ENCODE measurements at regions not wholly inside any gene's neighbourhood (a gene's known extent, or its start where the extent isn't known, plus 50 kb on each side); places are given as distances from the start of the nearest gene placed in this dataset.

- Histone ChIP-seq H3T11ph (ENCODE audit: low read length) (no peak overlapping the region), H3K14ac (ENCODE audit: insufficient read depth, low read length) (no peak overlapping the region)
Measured at GRCh38 chr15:46865155-46865554, 852.1 kb upstream of the SEMA6D start.

More at GRCh38 chr15:46865155-46865554, 852.1 kb upstream of the SEMA6D start:
- Histone ChIP-seq H3K23ac (ENCODE audit: insufficient read length, low read depth, low read length) (no peak overlapping the region), H3K9ac (ENCODE audit: extremely low read depth, insufficient read length, low read length) (no peak overlapping the region), H2BK12ac (ENCODE audit: insufficient read length, low read depth, low read length) (no peak overlapping the region), H2AK5ac (ENCODE audit: insufficient read length, low read length) (no peak overlapping the region), H4K5ac (ENCODE audit: insufficient read length, low read depth, low read length) (no peak overlapping the region), H4K20me1 (ENCODE audit: control insufficient read depth, insufficient read depth, insufficient read length) (no peaks in the 10 kb centered on the region), H2BK120ac (ENCODE audit: low read depth, low read length, poor library complexity, severe bottlenecking) (no peak overlapping the region), H3K79me2 (ENCODE audit: insufficient read depth, low read length) (no peaks in the 10 kb centered on the region), H3K56ac (ENCODE audit: insufficient read length, low read depth, low read length) (no peak overlapping the region), H2BK5ac (ENCODE audit: insufficient read length, low read length) (no peak overlapping the region), H4K91ac (ENCODE audit: insufficient read length, low read depth, low read length) (no peak overlapping the region), H3K27me3 (ENCODE audit: insufficient read depth, low read length) (no peaks in the 10 kb centered on the region), H2AFZ (ENCODE audit: low read length) (no peak overlapping the region), H3K79me1 (ENCODE audit: insufficient read depth, low read depth, low read length, poor library complexity, severe bottlenecking) (no peaks in the 10 kb centered on the region), H3K23me2 (ENCODE audit: insufficient read length, low read depth, low read length, poor library complexity, severe bottlenecking) (no peaks in the 10 kb centered on the region), H2BK15ac (ENCODE audit: low read depth, low read length) (no peak overlapping the region), H3K9me3 (ENCODE audit: control insufficient read depth, low read depth, low read length) (no peaks in the 10 kb centered on the region), H2BK20ac (ENCODE audit: low read depth, low read length, poor library complexity, severe bottlenecking) (no peak overlapping the region), H3K27ac (ENCODE audit: insufficient read length, low read depth, low read length) (no peak overlapping the region), H3K4me2 (ENCODE audit: insufficient read depth, insufficient read length, low read length) (no peak overlapping the region), H4K8ac (replicated peaks; ENCODE audit: insufficient read length, low read depth, low read length) (no peak overlapping the region), H3K18ac (ENCODE audit: insufficient read length, low read depth, low read length) (no peak overlapping the region), H3K4me1 (ENCODE audit: insufficient read depth, low read length) (0 out of 2 replicates have a peak, but pooled peaks cover 2% of the 10 kb centered on the region), H3K4ac (ENCODE audit: low read depth, low read length) (no peak overlapping the region)
- no peak for TF ChIP-seq CTCF (conservative IDR thresholded peaks at IDR 0.05)
- H3K4me3 Mint-ChIP-seq = no peak overlapping the region
- no peaks in the 10 kb centered on the region for H3K4me1 Mint-ChIP-seq
- H3K27ac Mint-ChIP-seq = no peak overlapping the region
- H3K9me3 Mint-ChIP-seq = no peaks in the 10 kb centered on the region
- H3K27me3 Mint-ChIP-seq (ENCODE audit: low read depth) = no peaks in the 10 kb centered on the region
- no peak for DNase-seq
- WGBS (ENCODE audit: extremely low coverage, insufficient read length, low lambda C conversion rate) = no CpG with 5 or more reads among the region's 6 CpGs
- no peaks in the 10 kb centered on the region for H3K36me3 Mint-ChIP-seq (ENCODE audit: insufficient read depth in 1 of 3, low read depth in 3 of 3)

Data from H9 (cell line).